DOHH2 (cell line): ENCODE measurements at regions not wholly inside any gene's neighbourhood (a gene's known extent, or its start where the extent isn't known, plus 50 kb on each side); places are given as distances from the start of the nearest gene placed in this dataset.

ENCODE experiments used
- H3F3A ChIP-seq: fragments of 200-600 bp; sonication (generic), shearing (Covaris generic); 2 replicates; pipeline ENCODE4 v1.6.0; 2016; ENCODE audit warnings: antibody characterized with exemption, mild to moderate bottlenecking; ENCODE audit not compliant: control insufficient read depth, insufficient read depth
- H3K27ac ChIP-seq: fragments of 200-600 bp; sonication (generic); 2 replicates; pipeline ENCODE4 v1.5.1; 2014; ENCODE audit warnings: low read depth, mild to moderate bottlenecking, low read length, moderate library complexity
- H3K27me3 ChIP-seq: fragments of 200-600 bp; sonication (generic); 2 replicates; pipeline ENCODE4 v1.6.1; 2014; ENCODE audit warnings: mild to moderate bottlenecking, low read length, mixed read lengths; ENCODE audit not compliant: control insufficient read depth
- H3K36me3 ChIP-seq: fragments of 200-600 bp; sonication (generic); 2 replicates; pipeline ENCODE4 v1.6.1; 2014; ENCODE audit warnings: mild to moderate bottlenecking, low read length, moderate library complexity, mixed read lengths; ENCODE audit not compliant: control insufficient read depth
- H3K4me1 ChIP-seq: fragments of 200-600 bp; sonication (generic); 2 replicates; pipeline ENCODE4 v1.6.1; 2014; ENCODE audit warnings: mild to moderate bottlenecking, low read length, mixed read lengths; ENCODE audit not compliant: control insufficient read depth
- H3K4me2 ChIP-seq: fragments of 200-600 bp; sonication (generic); 2 replicates; pipeline ENCODE4 v1.6.0; 2014; ENCODE audit warnings: mild to moderate bottlenecking, low read length, moderate library complexity
- H3K4me3 ChIP-seq: fragments of 200-600 bp; sonication (generic); 2 replicates; pipeline ENCODE4 v1.5.1; 2014; ENCODE audit warnings: mild to moderate bottlenecking, low read length, mixed read lengths
- H3K79me2 ChIP-seq: fragments of 200-600 bp; sonication (generic); 2 replicates; pipeline ENCODE4 v1.6.1; 2014; ENCODE audit warnings: mild to moderate bottlenecking, low read length, mixed read lengths; ENCODE audit not compliant: control insufficient read depth
- H3K9me2 ChIP-seq: fragments of 200-600 bp; sonication (generic); replicated peaks from 2 replicates; pipeline ENCODE4 v1.6.1; 2014; ENCODE audit warnings: mild to moderate bottlenecking, low read length, mixed read lengths; ENCODE audit not compliant: control insufficient read depth
- H3K9me3 ChIP-seq: fragments of 200-600 bp; sonication (generic); 2 replicates; pipeline ENCODE4 v1.6.1; 2014; ENCODE audit warnings: antibody characterized with exemption, low read length, mixed read lengths; ENCODE audit not compliant: control insufficient read depth, insufficient read depth
- H4K20me1 ChIP-seq: fragments of 200-600 bp; sonication (generic); 2 replicates; pipeline ENCODE4 v1.6.0; 2014; ENCODE audit warnings: low read depth, mild to moderate bottlenecking, antibody characterized with exemption, low read length, moderate library complexity; ENCODE audit not compliant: control insufficient read depth, insufficient read depth
- CTCF ChIP-seq: fragments of 200-600 bp; sonication (generic); IDR thresholded peaks from one replicate; pipeline ENCODE4 v1.5.1; 2014; ENCODE audit warnings: antibody characterized with exemption, mild to moderate bottlenecking, low read depth, low read length; ENCODE audit not compliant: poor library complexity, severe bottlenecking
- EZH2phosphoT487 ChIP-seq: fragments of 200-600 bp; sonication (generic); IDR thresholded peaks from 2 replicates; pipeline ENCODE4 v1.6.1; 2017; ENCODE audit warnings: borderline replicate concordance, mild to moderate bottlenecking, antibody characterized with exemption, low read length, moderate library complexity, mixed read lengths

DNA sequence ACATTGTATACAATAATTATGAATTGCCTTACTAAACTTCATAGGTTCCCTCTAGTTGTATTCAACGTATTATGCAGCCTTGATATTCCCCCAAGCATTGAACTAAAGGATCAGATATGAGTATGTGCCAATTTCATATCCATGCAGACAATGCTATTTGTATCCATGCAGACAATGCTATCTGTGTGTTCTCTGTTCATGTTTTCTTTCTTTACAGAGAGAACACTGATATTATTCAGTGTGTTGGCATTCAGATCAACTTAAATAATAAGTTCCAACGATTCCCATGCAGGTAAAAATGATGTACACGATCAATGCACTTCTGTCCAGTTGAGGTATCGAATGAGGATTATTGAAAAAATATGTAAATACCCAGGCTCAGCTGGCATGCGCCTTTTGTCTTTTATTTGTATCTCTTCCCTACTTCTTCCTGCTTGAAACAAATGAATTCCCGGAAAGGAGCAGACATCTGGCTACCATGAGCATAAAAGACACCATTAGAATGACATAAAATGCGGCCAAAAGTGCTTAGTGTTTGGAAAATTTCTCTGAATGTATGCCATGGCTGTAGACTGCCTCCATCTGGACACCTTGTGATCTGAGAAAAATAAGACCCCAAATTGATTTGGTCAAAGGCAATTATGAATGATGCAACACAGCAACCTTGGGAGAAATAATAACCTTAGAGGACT is 731.5 kb downstream of the SLITRK1 start:
- no peak overlapping the region for H3K27ac ChIP-seq
- H3K27me3 ChIP-seq, result no peaks in the 10 kb centered on the region
- H3K4me3 ChIP-seq, result no peak overlapping the region
- no peaks in the 10 kb centered on the region for H3K79me2 ChIP-seq
- no peaks in the 10 kb centered on the region for H3K9me2 ChIP-seq
- H4K20me1 ChIP-seq, result no peaks in the 10 kb centered on the region
- TF ChIP-seq EZH2phosphoT487 (no peak), CTCF (no peak)
- H3K4me2 ChIP-seq, result no peak overlapping the region
- no peaks in the 10 kb centered on the region for H3F3A ChIP-seq
- no peaks in the 10 kb centered on the region for H3K4me1 ChIP-seq
- no peaks in the 10 kb centered on the region for H3K36me3 ChIP-seq
- no peaks in the 10 kb centered on the region for H3K9me3 ChIP-seq

DNA sequence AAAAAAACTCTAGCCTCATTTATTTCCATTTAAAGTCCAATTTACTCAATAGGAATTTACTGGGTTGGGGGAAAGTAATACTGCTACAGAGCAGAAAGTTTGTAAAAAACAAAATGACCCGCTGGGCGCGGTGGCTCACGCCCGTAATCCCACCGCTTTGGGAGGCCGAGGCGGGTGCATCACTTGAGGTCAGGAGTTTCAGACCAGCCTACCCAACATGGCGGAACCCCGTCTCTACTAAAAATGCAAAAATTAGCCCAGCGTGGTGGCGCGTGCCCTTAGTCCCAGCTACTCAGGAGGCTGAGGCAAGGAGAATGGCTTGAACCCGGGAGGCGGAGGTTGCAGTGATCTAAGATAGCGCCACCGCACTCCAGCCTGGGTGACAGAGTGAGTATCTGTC is 745.6 kb downstream of the SLITRK1 start:
- H3F3A ChIP-seq, result no peaks in the 10 kb centered on the region
- no peaks in the 10 kb centered on the region for H3K36me3 ChIP-seq
- TF ChIP-seq CTCF (no peak), EZH2phosphoT487 (no peak)
- H3K4me3 ChIP-seq, result no peak overlapping the region
- H3K4me2 ChIP-seq, result no peak overlapping the region
- no peaks in the 10 kb centered on the region for H3K79me2 ChIP-seq
- H3K4me1 ChIP-seq, result no peaks in the 10 kb centered on the region
- no peak overlapping the region for H3K27ac ChIP-seq
- H3K9me3 ChIP-seq, result peaks cover 3% of the 10 kb centered on the region; the same call in 1 of the 2 replicates
- no peaks in the 10 kb centered on the region for H4K20me1 ChIP-seq
- H3K9me2 ChIP-seq, result no peaks in the 10 kb centered on the region
- no peaks in the 10 kb centered on the region for H3K27me3 ChIP-seq

DNA sequence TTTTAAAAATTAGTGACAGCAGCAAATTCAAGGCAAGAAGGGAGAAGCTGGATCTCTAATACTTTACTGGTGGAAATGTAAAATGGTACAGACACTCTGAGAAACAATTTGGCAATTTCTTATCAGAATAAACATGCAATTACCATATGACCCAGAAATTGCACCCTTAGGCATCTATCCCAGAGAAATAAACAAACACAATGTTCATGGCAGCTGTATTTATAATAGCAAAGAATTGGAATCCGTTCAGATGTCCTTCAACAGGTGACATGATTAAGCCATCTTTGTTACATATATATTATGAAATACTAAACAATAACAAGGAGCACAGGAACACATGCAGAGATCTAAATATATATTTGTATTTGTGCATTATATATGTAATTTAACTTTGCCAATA is 756.5 kb downstream of the SLITRK1 start:
- TF ChIP-seq CTCF (no peak), EZH2phosphoT487 (no peak)
- H3K4me2 ChIP-seq, result no peak overlapping the region
- H3K9me3 ChIP-seq, result no peaks in the 10 kb centered on the region
- no peaks in the 10 kb centered on the region for H3K36me3 ChIP-seq
- H3K4me3 ChIP-seq, result no peak overlapping the region
- H3K79me2 ChIP-seq, result no peaks in the 10 kb centered on the region
- H3K9me2 ChIP-seq, result no peaks in the 10 kb centered on the region
- no peaks in the 10 kb centered on the region for H3F3A ChIP-seq
- no peaks in the 10 kb centered on the region for H3K27me3 ChIP-seq
- H3K27ac ChIP-seq, result no peak overlapping the region
- no peaks in the 10 kb centered on the region for H4K20me1 ChIP-seq
- H3K4me1 ChIP-seq, result no peaks in the 10 kb centered on the region
